ENCODE measurements at regions not wholly inside any gene's neighbourhood (a gene's known extent, or its start where the extent isn't known, plus 50 kb on each side); places are given as distances from the start of the nearest gene placed in this dataset.

DNA sequence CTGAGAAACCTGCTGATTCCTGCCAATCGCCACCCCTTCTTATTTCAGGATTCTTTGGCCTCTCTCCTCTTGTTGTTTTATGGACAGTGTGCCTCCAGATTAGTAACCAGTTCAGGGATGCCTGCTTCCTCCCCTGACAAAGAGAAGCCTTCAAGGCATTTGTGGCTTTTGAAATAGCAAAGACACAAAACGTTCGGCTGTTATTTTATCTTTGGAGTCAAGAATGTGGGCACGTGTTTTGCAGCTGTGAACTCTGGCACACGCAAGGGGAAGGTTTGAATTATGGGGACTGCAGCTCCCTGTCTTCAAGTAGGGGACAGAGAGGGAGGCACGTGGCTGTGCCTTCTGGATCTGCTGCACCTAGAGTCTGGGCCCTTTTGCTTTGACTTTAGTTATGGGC lies 157.9 kb upstream of the GRB10 start (continued):
- no peak for TF ChIP-seq NR3C1 (CRISPR knock-in tag; conservative IDR thresholded peaks at IDR 0.05; ENCODE audit: low read depth)

DNA sequence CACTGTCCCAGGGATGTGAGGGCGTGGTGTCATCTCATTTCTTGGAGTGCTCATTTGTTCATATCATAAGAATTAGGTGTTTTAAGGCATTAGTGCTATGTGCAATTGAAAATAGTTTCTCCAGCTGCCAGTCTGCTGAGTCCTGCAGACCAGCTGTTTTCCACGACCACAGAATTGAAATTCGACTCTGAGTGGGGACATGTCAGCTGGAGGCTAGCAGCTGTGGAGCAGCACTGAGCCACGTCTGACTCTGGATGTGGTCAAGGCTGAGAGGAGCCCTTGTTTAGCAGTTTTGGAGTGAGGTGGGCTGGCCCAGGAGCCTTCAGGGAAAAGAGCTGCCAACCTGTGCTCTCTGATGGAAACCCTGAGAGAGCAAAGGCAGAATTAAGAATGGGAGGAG lies 156.3 kb upstream of the GRB10 start:
- Mint-ChIP-seq H3K27me3 (ENCODE audit: low read depth) (peaks cover 2% of the 10 kb centered on the region; the same call in 1 of the 2 replicates), H3K27ac (no peak overlapping the region), H3K4me3 (no peak overlapping the region), H3K4me1 (peaks cover 2% of the 10 kb centered on the region; the same call in 1 of the 2 replicates), H3K36me3 (peaks cover 4% of the 10 kb centered on the region; the same call in 1 of the 2 replicates), H3K9me3 (peaks cover 14% of the 10 kb centered on the region)
- POLR2A ChIA-PET, result no interaction called here
- CTCF ChIA-PET, result no interaction called here
- DNase-seq (ENCODE audit: low spot score), result no peak
- TF ChIP-seq PRRX2 (CRISPR knock-in tag; IDR thresholded peaks at IDR 0.05) (no peak), ZNF416 (CRISPR knock-in tag; IDR thresholded peaks at IDR 0.05) (no peak), OVOL2 (CRISPR knock-in tag; IDR thresholded peaks at IDR 0.05; ENCODE audit: borderline replicate concordance) (no peak), ZNF138 (CRISPR knock-in tag; conservative IDR thresholded peaks at IDR 0.05) (no peak), ESRRA (CRISPR knock-in tag; IDR thresholded peaks at IDR 0.05; ENCODE audit: borderline replicate concordance) (no peak), FOXJ3 (CRISPR knock-in tag; IDR thresholded peaks at IDR 0.05; ENCODE audit: borderline replicate concordance) (no peak), GRHL2 (CRISPR knock-in tag; IDR thresholded peaks at IDR 0.05; ENCODE audit: insufficient replicate concordance, severe bottlenecking) (no peak), NR1H2 (CRISPR knock-in tag; IDR thresholded peaks at IDR 0.05) (no peak), CREB1 (CRISPR knock-in tag; IDR thresholded peaks at IDR 0.05) (no peak), TEAD4 (CRISPR knock-in tag; IDR thresholded peaks at IDR 0.05) (no peak), JAZF1 (CRISPR knock-in tag; IDR thresholded peaks at IDR 0.05) (no peak), IRF2 (CRISPR knock-in tag; IDR thresholded peaks at IDR 0.05; ENCODE audit: borderline replicate concordance, low read depth) (no peak), TCF7 (CRISPR knock-in tag; IDR thresholded peaks at IDR 0.05; ENCODE audit: low read depth) (no peak)
- TF ChIP-seq, protein P1, sequence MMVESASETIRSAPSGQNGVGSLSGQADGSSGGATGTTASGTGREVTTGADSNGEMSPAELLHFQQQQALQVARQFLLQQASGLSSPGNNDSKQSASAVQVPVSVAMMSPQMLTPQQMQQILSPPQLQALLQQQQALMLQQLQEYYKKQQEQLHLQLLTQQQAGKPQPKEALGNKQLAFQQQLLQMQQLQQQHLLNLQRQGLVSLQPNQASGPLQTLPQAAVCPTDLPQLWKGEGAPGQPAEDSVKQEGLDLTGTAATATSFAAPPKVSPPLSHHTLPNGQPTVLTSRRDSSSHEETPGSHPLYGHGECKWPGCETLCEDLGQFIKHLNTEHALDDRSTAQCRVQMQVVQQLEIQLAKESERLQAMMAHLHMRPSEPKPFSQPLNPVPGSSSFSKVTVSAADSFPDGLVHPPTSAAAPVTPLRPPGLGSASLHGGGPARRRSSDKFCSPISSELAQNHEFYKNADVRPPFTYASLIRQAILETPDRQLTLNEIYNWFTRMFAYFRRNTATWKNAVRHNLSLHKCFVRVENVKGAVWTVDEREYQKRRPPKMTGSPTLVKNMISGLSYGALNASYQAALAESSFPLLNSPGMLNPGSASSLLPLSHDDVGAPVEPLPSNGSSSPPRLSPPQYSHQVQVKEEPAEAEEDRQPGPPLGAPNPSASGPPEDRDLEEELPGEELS (CRISPR knock-in tag; IDR thresholded peaks at IDR 0.05), result no peak
- TF ChIP-seq, protein P2, sequence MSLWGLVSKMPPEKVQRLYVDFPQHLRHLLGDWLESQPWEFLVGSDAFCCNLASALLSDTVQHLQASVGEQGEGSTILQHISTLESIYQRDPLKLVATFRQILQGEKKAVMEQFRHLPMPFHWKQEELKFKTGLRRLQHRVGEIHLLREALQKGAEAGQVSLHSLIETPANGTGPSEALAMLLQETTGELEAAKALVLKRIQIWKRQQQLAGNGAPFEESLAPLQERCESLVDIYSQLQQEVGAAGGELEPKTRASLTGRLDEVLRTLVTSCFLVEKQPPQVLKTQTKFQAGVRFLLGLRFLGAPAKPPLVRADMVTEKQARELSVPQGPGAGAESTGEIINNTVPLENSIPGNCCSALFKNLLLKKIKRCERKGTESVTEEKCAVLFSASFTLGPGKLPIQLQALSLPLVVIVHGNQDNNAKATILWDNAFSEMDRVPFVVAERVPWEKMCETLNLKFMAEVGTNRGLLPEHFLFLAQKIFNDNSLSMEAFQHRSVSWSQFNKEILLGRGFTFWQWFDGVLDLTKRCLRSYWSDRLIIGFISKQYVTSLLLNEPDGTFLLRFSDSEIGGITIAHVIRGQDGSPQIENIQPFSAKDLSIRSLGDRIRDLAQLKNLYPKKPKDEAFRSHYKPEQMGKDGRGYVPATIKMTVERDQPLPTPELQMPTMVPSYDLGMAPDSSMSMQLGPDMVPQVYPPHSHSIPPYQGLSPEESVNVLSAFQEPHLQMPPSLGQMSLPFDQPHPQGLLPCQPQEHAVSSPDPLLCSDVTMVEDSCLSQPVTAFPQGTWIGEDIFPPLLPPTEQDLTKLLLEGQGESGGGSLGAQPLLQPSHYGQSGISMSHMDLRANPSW (CRISPR knock-in tag; conservative IDR thresholded peaks at IDR 0.05; ENCODE audit: low read depth), result no peak
- TF ChIP-seq, protein P3, sequence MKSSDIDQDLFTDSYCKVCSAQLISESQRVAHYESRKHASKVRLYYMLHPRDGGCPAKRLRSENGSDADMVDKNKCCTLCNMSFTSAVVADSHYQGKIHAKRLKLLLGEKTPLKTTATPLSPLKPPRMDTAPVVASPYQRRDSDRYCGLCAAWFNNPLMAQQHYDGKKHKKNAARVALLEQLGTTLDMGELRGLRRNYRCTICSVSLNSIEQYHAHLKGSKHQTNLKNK (CRISPR knock-in tag; IDR thresholded peaks at IDR 0.05), result no peak
- no peak for ATAC-seq

DNA sequence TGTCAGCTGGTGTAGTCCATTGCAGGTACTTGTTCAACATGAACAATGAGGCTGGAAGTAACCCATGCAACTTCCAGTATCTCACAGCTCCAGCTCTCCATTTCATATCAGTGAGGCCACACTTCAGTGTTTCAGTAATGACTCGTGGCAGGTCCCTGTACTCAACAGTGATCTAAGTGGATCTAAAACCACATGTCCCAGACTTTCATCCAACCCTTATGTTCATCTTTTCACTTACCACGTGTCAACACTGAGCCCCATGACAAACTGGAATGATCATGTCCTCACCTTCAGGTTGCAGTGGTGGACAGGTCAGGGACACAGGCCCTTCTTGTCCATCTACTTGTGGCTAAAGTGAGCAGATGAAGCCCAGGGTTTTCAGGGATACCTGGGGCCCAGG lies 155.0 kb upstream of the GRB10 start:
- no peak for ATAC-seq
- Mint-ChIP-seq H3K27ac (no peak overlapping the region), H3K4me3 (no peak overlapping the region), H3K9me3 (peaks cover 25% of the 10 kb centered on the region), H3K4me1 (peaks cover 2% of the 10 kb centered on the region; the same call in 1 of the 2 replicates), H3K36me3 (peaks cover 4% of the 10 kb centered on the region; the same call in 1 of the 2 replicates), H3K27me3 (ENCODE audit: low read depth) (peaks cover 2% of the 10 kb centered on the region; the same call in 1 of the 2 replicates)
- no peak for DNase-seq (ENCODE audit: low spot score)
- CTCF ChIA-PET, result no interaction called here
- POLR2A ChIA-PET, result no interaction called here
- TF ChIP-seq, protein P3 (CRISPR knock-in tag; IDR thresholded peaks at IDR 0.05), result no peak
- TF ChIP-seq, protein P4, sequence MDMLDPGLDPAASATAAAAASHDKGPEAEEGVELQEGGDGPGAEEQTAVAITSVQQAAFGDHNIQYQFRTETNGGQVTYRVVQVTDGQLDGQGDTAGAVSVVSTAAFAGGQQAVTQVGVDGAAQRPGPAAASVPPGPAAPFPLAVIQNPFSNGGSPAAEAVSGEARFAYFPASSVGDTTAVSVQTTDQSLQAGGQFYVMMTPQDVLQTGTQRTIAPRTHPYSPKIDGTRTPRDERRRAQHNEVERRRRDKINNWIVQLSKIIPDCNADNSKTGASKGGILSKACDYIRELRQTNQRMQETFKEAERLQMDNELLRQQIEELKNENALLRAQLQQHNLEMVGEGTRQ (CRISPR knock-in tag; IDR thresholded peaks at IDR 0.05), result no peak
- TF ChIP-seq ZNF138 (CRISPR knock-in tag; conservative IDR thresholded peaks at IDR 0.05) (no peak), JUN (CRISPR knock-in tag; IDR thresholded peaks at IDR 0.05) (no peak), TP53 (CRISPR knock-in tag; IDR thresholded peaks at IDR 0.05) (no peak), CREM (CRISPR knock-in tag; IDR thresholded peaks at IDR 0.05) (no peak), JAZF1 (CRISPR knock-in tag; IDR thresholded peaks at IDR 0.05) (no peak), NR3C1 (CRISPR knock-in tag; conservative IDR thresholded peaks at IDR 0.05; ENCODE audit: low read depth) (no peak), ZNF396 (CRISPR knock-in tag; IDR thresholded peaks at IDR 0.05; ENCODE audit: borderline replicate concordance) (no peak), NR2C2 (CRISPR knock-in tag; IDR thresholded peaks at IDR 0.05) (no peak), ATF1 (CRISPR knock-in tag; IDR thresholded peaks at IDR 0.05) (no peak)
- TF ChIP-seq, protein P5, sequence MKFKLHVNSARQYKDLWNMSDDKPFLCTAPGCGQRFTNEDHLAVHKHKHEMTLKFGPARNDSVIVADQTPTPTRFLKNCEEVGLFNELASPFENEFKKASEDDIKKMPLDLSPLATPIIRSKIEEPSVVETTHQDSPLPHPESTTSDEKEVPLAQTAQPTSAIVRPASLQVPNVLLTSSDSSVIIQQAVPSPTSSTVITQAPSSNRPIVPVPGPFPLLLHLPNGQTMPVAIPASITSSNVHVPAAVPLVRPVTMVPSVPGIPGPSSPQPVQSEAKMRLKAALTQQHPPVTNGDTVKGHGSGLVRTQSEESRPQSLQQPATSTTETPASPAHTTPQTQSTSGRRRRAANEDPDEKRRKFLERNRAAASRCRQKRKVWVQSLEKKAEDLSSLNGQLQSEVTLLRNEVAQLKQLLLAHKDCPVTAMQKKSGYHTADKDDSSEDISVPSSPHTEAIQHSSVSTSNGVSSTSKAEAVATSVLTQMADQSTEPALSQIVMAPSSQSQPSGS (CRISPR knock-in tag; IDR thresholded peaks at IDR 0.05; ENCODE audit: borderline replicate concordance, low read depth), result no peak
- TF ChIP-seq, protein P6, sequence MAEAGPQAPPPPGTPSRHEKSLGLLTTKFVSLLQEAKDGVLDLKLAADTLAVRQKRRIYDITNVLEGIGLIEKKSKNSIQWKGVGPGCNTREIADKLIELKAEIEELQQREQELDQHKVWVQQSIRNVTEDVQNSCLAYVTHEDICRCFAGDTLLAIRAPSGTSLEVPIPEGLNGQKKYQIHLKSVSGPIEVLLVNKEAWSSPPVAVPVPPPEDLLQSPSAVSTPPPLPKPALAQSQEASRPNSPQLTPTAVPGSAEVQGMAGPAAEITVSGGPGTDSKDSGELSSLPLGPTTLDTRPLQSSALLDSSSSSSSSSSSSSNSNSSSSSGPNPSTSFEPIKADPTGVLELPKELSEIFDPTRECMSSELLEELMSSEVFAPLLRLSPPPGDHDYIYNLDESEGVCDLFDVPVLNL (CRISPR knock-in tag; IDR thresholded peaks at IDR 0.05; ENCODE audit: borderline replicate concordance, low read depth), result no peak

All from WTC11 (cell line).